Mesendoderm (in vitro differentiated cells): ENCODE measurements at regions not wholly inside any gene's neighbourhood (a gene's known extent, or its start where the extent isn't known, plus 50 kb on each side); places are given as distances from the start of the nearest gene placed in this dataset.

Experiments used
- DNase-seq: peaks from one replicate; pipeline ENCODE4 v3.0.0; 2013
- H2AK5ac ChIP-seq: 2 replicates; pipeline ENCODE4 v1.6.1; 2013; ENCODE audit warnings: low read length, inconsistent platforms
- H2BK120ac ChIP-seq: 2 replicates; pipeline ENCODE4 v1.6.1; 2013; ENCODE audit warnings: low read depth, mild to moderate bottlenecking, low read length, moderate library complexity, mixed read lengths
- H2BK15ac ChIP-seq: replicated peaks from 2 replicates; pipeline ENCODE4 v1.6.1; 2013; ENCODE audit warnings: low read depth, mild to moderate bottlenecking, moderate library complexity
- H2BK5ac ChIP-seq: 2 replicates; pipeline ENCODE4 v1.6.1; 2013; ENCODE audit warnings: low read length, inconsistent platforms
- H3K18ac ChIP-seq: 2 replicates; pipeline ENCODE4 v1.6.1; 2013; ENCODE audit warnings: mild to moderate bottlenecking, low read length, mixed read lengths
- H3K23ac ChIP-seq: one replicate; pipeline ENCODE4 v1.6.1; 2013; ENCODE audit warnings: low read length
- H3K27ac ChIP-seq: 2 replicates; pipeline ENCODE4 v1.5.1; 2013; ENCODE audit warnings: low read depth, mild to moderate bottlenecking, inconsistent platforms, low read length, moderate library complexity
- H3K27me3 ChIP-seq: 2 replicates; pipeline ENCODE4 v1.6.1; 2013; ENCODE audit warnings: low read length, control low read depth, mild to moderate bottlenecking, inconsistent platforms; ENCODE audit not compliant: insufficient read depth, poor library complexity
- H3K36me3 ChIP-seq: 2 replicates; pipeline ENCODE4 v1.6.1; 2013; ENCODE audit warnings: low read length, inconsistent platforms; ENCODE audit not compliant: control insufficient read depth, insufficient read depth
- H3K4ac ChIP-seq: one replicate; pipeline ENCODE4 v1.6.1; 2013; ENCODE audit warnings: low read depth, mild to moderate bottlenecking, low read length, moderate library complexity
- H3K4me1 ChIP-seq: 2 replicates; pipeline ENCODE4 v1.6.1; 2013; ENCODE audit warnings: low read depth, low read length, inconsistent platforms; ENCODE audit not compliant: control insufficient read depth
- H3K4me2 ChIP-seq: 2 replicates; pipeline ENCODE4 v1.6.1; 2013; ENCODE audit warnings: low read length
- H3K4me3 ChIP-seq: 2 replicates; pipeline ENCODE4 v1.5.1; 2013; ENCODE audit warnings: mild to moderate bottlenecking, low read length
- H3K56ac ChIP-seq: one replicate; pipeline ENCODE4 v1.6.1; 2013; ENCODE audit warnings: low read length
- H3K79me1 ChIP-seq: 2 replicates; pipeline ENCODE4 v1.6.1; 2013; ENCODE audit warnings: low read length, inconsistent platforms
- H3K79me2 ChIP-seq: 2 replicates; pipeline ENCODE4 v1.6.1; 2013; ENCODE audit warnings: mild to moderate bottlenecking, low read length; ENCODE audit not compliant: control insufficient read depth, insufficient read depth
- H3K9ac ChIP-seq: 2 replicates; pipeline ENCODE4 v1.6.1; 2013; ENCODE audit warnings: low read length, inconsistent platforms
- H4K5ac ChIP-seq: one replicate; pipeline ENCODE4 v1.6.1; 2013; ENCODE audit warnings: low read length
- H4K8ac ChIP-seq: one replicate; pipeline ENCODE4 v1.6.1; 2013; ENCODE audit warnings: low read depth, mild to moderate bottlenecking, control low read depth, low read length, moderate library complexity
- WGBS: extraction: QIAGEN DNeasy Blood & Tissue Kit; methylation state at CpG from one replicate; pipeline ENCODE4 v1.1.7; 2013; ENCODE audit warnings: low lambda C conversion rate, missing lambda C conversion rate; ENCODE audit not compliant: insufficient coverage; ENCODE audit errors: extremely low coverage; 5-methylcytosine and 5-hydroxymethylcytosine counted together

DNA sequence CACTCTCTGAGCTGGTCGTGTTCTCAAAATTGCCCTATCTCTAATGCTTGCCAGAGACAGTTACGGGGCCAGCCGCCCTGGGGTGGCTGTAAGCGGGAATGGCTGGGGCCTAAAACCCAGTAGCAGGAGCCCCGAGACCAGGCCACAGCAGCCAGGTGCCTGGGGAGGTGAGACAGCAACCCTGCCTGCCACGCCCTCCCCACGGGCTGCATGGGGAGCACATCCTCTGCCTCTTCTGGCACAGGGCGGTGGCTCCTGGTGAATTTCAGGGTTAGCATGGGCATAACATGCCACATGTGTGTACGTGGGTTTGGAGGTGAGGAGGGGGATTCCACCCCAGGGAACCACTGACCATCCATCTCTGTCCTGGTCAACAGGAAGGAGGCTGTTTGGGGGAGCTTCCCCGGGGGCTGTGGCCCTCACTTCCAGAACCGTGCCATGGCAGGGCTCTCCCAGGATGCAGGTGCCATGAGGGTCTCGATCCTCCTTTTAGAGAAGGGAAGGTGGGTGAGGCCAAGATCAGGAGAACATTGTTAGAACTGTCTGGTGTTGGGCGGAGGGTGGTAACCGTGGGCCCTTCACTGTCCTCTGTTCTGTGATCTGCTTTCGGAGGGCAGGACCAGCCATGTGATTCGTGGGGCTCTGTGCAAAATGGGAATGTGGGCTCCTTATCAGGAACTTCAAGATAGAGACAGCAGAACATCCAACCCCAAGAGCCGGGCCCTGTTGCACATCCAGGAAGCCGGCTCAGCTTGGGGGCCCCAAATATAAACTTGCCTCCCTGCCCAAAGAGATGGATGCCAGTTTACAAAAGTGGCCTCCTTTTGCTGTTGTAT, 312.2 kb upstream of the DIO3 start:
- Histone ChIP-seq H3K4me3 (no peak overlapping the region), H3K56ac (no peak overlapping the region), H3K27me3 (no peaks in the 10 kb centered on the region), H3K36me3 (no peaks in the 10 kb centered on the region), H2BK5ac (no peak overlapping the region), H3K18ac (no peak overlapping the region), H3K9ac (no peak overlapping the region), H2BK15ac (no peak overlapping the region), H3K27ac (no peak overlapping the region), H3K4me2 (no peak overlapping the region), H4K8ac (no peak overlapping the region), H3K79me1 (no peaks in the 10 kb centered on the region), H3K4ac (no peak overlapping the region), H3K79me2 (no peaks in the 10 kb centered on the region), H2BK120ac (no peak overlapping the region), H4K5ac (no peak overlapping the region), H3K4me1 (no peaks in the 10 kb centered on the region), H2AK5ac (no peak overlapping the region), H3K23ac (no peak overlapping the region)
- no CpG with 5 or more reads among the region's 18 CpGs for WGBS
- DNase-seq: no peak

DNA sequence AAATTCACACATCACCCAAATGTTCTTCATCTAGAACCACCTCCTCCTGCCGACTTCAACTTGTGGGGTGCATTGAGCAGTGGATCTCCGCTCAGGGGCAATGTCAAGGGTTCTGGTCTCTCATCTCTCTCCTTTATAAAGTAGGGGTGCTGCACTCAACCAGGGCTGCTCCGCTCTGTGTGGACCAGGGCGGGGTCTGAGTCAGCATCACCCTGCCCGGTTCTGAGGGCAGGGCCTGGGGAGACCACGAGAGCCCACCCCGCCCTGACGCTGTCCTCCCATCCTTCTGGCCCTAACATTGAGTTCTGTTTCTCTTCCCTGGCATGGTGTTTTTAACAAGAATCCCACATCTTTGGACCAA, 311.6 kb upstream of the DIO3 start:
- Histone ChIP-seq H3K23ac (no peak overlapping the region), H3K18ac (no peak overlapping the region), H3K36me3 (no peaks in the 10 kb centered on the region), H3K4me2 (no peak overlapping the region), H3K79me1 (no peaks in the 10 kb centered on the region), H3K27ac (no peak overlapping the region), H3K9ac (no peak overlapping the region), H3K4me1 (no peaks in the 10 kb centered on the region), H3K27me3 (no peaks in the 10 kb centered on the region), H4K5ac (no peak overlapping the region), H2AK5ac (no peak overlapping the region), H2BK5ac (no peak overlapping the region), H3K56ac (no peak overlapping the region), H4K8ac (no peak overlapping the region), H3K4me3 (no peak overlapping the region), H3K79me2 (no peaks in the 10 kb centered on the region), H3K4ac (no peak overlapping the region), H2BK15ac (no peak overlapping the region), H2BK120ac (no peak overlapping the region)
- WGBS: no CpG with 5 or more reads among the region's 8 CpGs
- no peak for DNase-seq

DNA sequence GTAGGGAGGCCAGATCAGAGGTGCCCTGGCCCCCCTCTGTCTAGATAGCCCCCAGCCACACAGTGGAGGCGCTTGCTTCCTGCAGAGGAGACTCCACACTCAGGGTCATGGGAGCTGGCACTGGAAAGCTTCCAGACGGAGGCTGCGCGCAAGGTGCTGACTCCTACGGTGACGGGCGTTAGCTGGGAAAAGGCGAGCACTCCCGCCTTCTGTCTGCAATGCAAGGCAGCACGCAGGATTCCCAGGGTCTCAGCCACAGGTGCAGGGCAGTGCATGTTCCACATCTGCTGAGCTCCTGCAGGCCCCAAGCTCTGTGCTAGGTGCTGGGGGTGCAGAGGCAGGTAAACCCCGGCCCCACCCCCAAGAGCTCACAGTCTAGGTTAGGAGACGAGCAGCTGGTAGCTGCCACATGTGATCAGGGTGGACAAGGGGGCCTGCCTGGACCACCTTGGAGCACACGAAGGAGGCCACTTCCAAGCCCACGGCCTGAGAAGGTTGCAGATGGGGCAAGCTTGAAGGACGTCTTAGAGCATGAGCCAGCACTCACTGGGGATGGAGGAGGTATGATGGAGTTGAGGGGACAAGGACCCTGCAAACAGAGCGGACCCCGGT, 310.9 kb upstream of the DIO3 start:
- WGBS: no CpG with 5 or more reads among the region's 17 CpGs
- Histone ChIP-seq H2BK15ac (no peak overlapping the region), H3K79me1 (no peaks in the 10 kb centered on the region), H3K9ac (no peak overlapping the region), H4K8ac (no peak overlapping the region), H3K36me3 (no peaks in the 10 kb centered on the region), H3K4ac (no peak overlapping the region), H3K27me3 (no peaks in the 10 kb centered on the region), H3K79me2 (no peaks in the 10 kb centered on the region), H3K4me2 (no peak overlapping the region), H2BK5ac (no peak overlapping the region), H2BK120ac (no peak overlapping the region), H4K5ac (no peak overlapping the region), H2AK5ac (no peak overlapping the region), H3K4me1 (no peaks in the 10 kb centered on the region), H3K56ac (peak overlapping the region; percentile 10), H3K23ac (no peak overlapping the region), H3K18ac (no peak overlapping the region), H3K27ac (no peak overlapping the region), H3K4me3 (no peak overlapping the region)
- DNase-seq: no peak

DNA sequence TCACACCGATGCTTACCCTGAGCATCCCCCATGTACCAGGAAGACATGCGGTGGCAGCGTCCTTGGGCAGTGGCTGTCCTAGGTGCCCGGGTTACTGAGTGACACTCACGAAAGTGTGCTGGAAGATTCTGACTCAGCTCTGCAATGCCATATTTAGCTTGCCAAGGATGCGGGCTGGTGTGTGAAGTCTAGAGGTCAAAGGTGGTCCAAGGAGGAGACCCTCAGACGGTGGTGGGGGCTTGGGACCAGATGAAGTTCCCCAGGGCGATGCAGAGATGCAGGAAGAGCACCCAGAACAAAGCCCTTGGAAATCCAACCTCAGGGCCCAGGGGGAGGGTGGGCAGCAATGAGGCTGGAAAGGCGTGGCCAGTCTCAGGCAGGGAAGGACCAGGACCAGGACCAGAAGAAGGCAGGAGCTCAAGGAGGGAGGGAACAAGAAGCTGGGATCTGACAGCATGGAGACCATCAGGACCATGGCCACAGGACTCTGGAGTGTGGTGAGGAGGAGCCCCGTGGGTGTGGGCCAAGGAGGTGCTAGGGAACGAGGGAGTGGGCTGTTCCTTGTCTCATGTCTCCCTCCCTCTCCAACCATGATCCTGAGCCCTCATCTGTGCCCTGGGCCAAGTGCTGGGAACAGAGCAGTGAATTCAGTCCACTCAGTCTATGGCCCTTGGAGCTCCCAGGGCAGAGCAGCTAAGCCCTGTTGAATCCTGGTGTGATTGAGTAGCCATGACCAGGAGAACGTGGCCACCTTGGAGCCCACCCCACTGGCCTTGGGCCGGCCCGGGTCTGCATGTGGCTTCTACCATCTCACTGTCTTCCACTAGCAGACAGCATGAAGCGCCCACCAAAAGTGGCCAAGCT, 310.1 kb upstream of the DIO3 start:
- no peak overlapping the region for H3K56ac ChIP-seq
- WGBS: no CpG with 5 or more reads among the region's 15 CpGs
- H3K18ac ChIP-seq: no peak overlapping the region
- no peak overlapping the region for H3K4me2 ChIP-seq
- H3K27ac ChIP-seq: no peak overlapping the region
- no peak for DNase-seq
- H3K4me1 ChIP-seq: peaks cover 1% of the 10 kb centered on the region
- H4K8ac ChIP-seq: no peak overlapping the region
- H3K4me3 ChIP-seq: no peak overlapping the region
- H2BK120ac ChIP-seq: no peak overlapping the region
- H3K36me3 ChIP-seq: no peaks in the 10 kb centered on the region
- H3K4ac ChIP-seq: no peak overlapping the region
- no peak overlapping the region for H4K5ac ChIP-seq
- no peak overlapping the region for H2BK15ac ChIP-seq
- peak overlapping the region; percentile 43 for H2AK5ac ChIP-seq
- H3K23ac ChIP-seq: no peak overlapping the region
- no peak overlapping the region for H2BK5ac ChIP-seq
- H3K79me1 ChIP-seq: no peaks in the 10 kb centered on the region
- no peaks in the 10 kb centered on the region for H3K27me3 ChIP-seq
- no peaks in the 10 kb centered on the region for H3K79me2 ChIP-seq
- H3K9ac ChIP-seq: no peak overlapping the region

GRCh38 chr14:101251812-101252442, 309.4 kb upstream of the DIO3 start:
- no peak overlapping the region for H4K5ac ChIP-seq
- no peak for DNase-seq
- WGBS: no CpG with 5 or more reads among the region's 15 CpGs
- no peaks in the 10 kb centered on the region for H3K79me1 ChIP-seq
- no peak overlapping the region for H2BK120ac ChIP-seq
- H3K18ac ChIP-seq: no peak overlapping the region
- H3K27ac ChIP-seq: no peak overlapping the region
- no peak overlapping the region for H4K8ac ChIP-seq
- no peak overlapping the region for H3K23ac ChIP-seq
- H2BK15ac ChIP-seq: no peak overlapping the region
- no peak overlapping the region for H2AK5ac ChIP-seq
- no peaks in the 10 kb centered on the region for H3K27me3 ChIP-seq
- H2BK5ac ChIP-seq: no peak overlapping the region
- H3K4ac ChIP-seq: no peak overlapping the region
- H3K4me2 ChIP-seq: no peak overlapping the region
- H3K79me2 ChIP-seq: no peaks in the 10 kb centered on the region
- H3K36me3 ChIP-seq: no peaks in the 10 kb centered on the region
- H3K4me1 ChIP-seq: peaks cover 2% of the 10 kb centered on the region
- H3K9ac ChIP-seq: no peak overlapping the region
- no peak overlapping the region for H3K56ac ChIP-seq
- no peak overlapping the region for H3K4me3 ChIP-seq
